ENCODE measurements at regions not wholly inside any gene's neighbourhood (a gene's known extent, or its start where the extent isn't known, plus 50 kb on each side); places are given as distances from the start of the nearest gene placed in this dataset.

DNA sequence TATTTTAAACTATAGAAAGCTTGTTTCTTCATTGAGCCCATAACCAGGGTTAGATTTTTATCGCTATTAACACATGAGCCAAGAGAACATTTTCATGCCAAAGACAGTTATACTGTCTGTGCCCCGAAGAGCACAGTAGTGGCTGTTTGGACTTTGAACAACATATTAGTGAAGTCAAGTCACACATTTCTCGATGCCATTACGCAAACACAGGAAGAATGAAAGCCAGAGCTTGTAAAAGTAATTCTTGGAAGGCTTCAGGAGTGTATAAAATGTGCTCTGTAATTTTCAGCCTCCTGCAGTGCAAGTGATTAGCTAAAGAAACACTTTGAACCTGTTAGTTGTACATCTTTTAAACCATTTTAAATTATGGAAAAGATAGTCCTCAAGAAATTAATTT, 590.7 kb upstream of the PITX2 start:
- H3K4me1 ChIP-seq (ENCODE audit: insufficient read depth, low read length): peaks cover 23% of the 10 kb centered on the region
- no peak overlapping the region for H3K9ac ChIP-seq (ENCODE audit: low read depth, low read length)
- H3K36me3 ChIP-seq (ENCODE audit: insufficient read depth, low read length): no peaks in the 10 kb centered on the region
- H3K27me3 ChIP-seq (ENCODE audit: insufficient read depth, low read length): no peaks in the 10 kb centered on the region
- WGBS: 95% methylated on average over 4 of the region's 4 CpGs
- H3K4me3 ChIP-seq (ENCODE audit: low read length): no peak overlapping the region
- H3K9me3 ChIP-seq (ENCODE audit: insufficient read depth, low read depth, low read length): no peaks in the 10 kb centered on the region
- H3K27ac ChIP-seq (ENCODE audit: low read depth, low read length): no peak overlapping the region

DNA sequence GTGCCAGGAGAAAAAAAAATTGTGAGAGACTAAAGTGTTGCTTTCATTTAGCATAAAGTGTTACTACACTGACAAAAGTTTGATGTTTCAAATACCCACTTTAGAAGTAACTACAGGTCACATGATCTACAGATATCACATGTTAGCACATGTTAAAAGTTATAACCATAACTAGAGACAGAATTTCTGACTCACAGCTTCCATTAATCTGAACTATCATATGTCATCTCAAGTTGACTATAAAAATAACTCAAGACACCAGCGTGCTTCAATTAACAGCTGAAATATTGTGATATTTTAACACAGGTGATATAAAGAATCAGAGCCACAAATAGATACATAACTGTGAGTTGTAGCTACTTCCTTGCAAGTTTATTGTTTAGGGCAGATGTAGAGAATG, 591.5 kb upstream of the PITX2 start:
- no peaks in the 10 kb centered on the region for H3K27me3 ChIP-seq (ENCODE audit: insufficient read depth, low read length)
- no peaks in the 10 kb centered on the region for H3K36me3 ChIP-seq (ENCODE audit: insufficient read depth, low read length)
- no peaks in the 10 kb centered on the region for H3K9me3 ChIP-seq (ENCODE audit: insufficient read depth, low read depth, low read length)
- peaks cover 20% of the 10 kb centered on the region for H3K4me1 ChIP-seq (ENCODE audit: insufficient read depth, low read length)
- no peak overlapping the region for H3K27ac ChIP-seq (ENCODE audit: low read depth, low read length)
- H3K9ac ChIP-seq (ENCODE audit: low read depth, low read length): no peak overlapping the region
- WGBS: no CpG with 5 or more reads among the region's 1 CpG
- no peak overlapping the region for H3K4me3 ChIP-seq (ENCODE audit: low read length)

DNA sequence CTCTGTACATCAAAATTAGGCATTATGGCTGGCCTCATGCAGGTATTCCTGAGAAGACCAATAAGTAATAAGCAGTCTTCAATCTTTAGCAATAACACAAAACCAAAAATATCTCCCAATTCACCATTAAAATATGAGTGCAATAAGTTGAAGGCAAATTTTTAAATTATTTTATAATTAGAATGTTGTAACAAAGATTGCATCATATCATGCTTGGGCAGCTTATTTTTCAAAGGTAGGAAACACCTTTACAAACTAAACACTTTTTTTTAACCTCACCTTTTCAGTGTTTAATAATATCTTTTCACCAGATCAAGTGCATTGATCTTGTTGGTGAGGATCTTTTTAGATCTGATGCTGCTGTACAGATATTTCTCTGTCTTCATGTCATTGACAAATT, 592.9 kb upstream of the PITX2 start:
- no peak overlapping the region for H3K27ac ChIP-seq (ENCODE audit: low read depth, low read length)
- H3K4me3 ChIP-seq (ENCODE audit: low read length): no peak overlapping the region
- H3K27me3 ChIP-seq (ENCODE audit: insufficient read depth, low read length): no peaks in the 10 kb centered on the region
- no peaks in the 10 kb centered on the region for H3K9me3 ChIP-seq (ENCODE audit: insufficient read depth, low read depth, low read length)
- no peak overlapping the region for H3K9ac ChIP-seq (ENCODE audit: low read depth, low read length)
- H3K4me1 ChIP-seq (ENCODE audit: insufficient read depth, low read length): peaks cover 9% of the 10 kb centered on the region
- H3K36me3 ChIP-seq (ENCODE audit: insufficient read depth, low read length): no peaks in the 10 kb centered on the region

DNA sequence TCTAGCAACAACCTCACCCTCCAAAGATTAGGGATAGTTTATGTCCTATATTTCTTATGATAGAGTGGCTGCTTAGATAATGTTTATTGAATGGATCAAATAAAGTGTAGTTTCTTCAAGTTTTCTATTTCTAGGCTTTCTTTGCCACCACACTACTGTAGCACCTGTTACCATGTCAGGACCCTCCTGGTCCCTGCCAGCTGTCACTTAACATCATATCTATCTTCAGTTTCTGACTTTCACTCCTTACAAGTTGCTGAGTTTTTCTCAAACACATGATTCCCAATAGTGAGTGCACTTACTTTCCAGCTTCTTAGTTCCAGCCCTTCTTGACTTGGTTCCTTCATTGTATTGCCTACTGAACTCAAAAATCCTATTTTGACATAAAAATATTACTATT, 593.9 kb upstream of the PITX2 start:
- no peaks in the 10 kb centered on the region for H3K27me3 ChIP-seq (ENCODE audit: insufficient read depth, low read length)
- no peak overlapping the region for H3K27ac ChIP-seq (ENCODE audit: low read depth, low read length)
- no peak overlapping the region for H3K9ac ChIP-seq (ENCODE audit: low read depth, low read length)
- H3K4me3 ChIP-seq (ENCODE audit: low read length): no peak overlapping the region
- H3K9me3 ChIP-seq (ENCODE audit: insufficient read depth, low read depth, low read length): no peaks in the 10 kb centered on the region
- H3K4me1 ChIP-seq (ENCODE audit: insufficient read depth, low read length): peaks cover 9% of the 10 kb centered on the region; the same call in 1 of the 2 replicates
- H3K36me3 ChIP-seq (ENCODE audit: insufficient read depth, low read length): no peaks in the 10 kb centered on the region

DNA sequence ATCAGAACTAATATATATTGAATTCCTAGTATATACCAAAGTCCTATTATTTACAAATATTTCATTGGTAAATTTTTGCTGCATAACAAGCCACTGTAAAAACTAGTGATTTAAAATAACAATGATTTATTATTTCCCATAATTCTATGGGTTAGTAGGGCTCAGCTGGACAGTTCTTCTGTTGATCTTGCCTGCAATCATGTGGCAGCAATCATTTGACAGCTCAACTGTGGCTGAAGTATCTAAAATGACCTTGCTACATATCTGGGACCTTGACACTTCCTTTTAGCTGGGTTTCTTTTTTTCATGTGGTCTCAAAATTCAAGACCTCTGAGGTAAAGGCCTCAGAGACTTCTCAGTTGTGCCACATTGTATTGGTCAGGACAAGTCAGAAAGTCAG, 598.5 kb upstream of the PITX2 start:
- no peak overlapping the region for H3K27ac ChIP-seq (ENCODE audit: low read depth, low read length)
- H3K27me3 ChIP-seq (ENCODE audit: insufficient read depth, low read length): no peaks in the 10 kb centered on the region
- no peak overlapping the region for H3K4me3 ChIP-seq (ENCODE audit: low read length)
- H3K36me3 ChIP-seq (ENCODE audit: insufficient read depth, low read length): no peaks in the 10 kb centered on the region
- peaks cover 12% of the 10 kb centered on the region; the same call in 1 of the 2 replicates for H3K4me1 ChIP-seq (ENCODE audit: insufficient read depth, low read length)
- H3K9ac ChIP-seq (ENCODE audit: low read depth, low read length): no peak overlapping the region
- H3K9me3 ChIP-seq (ENCODE audit: insufficient read depth, low read depth, low read length): no peaks in the 10 kb centered on the region

DNA sequence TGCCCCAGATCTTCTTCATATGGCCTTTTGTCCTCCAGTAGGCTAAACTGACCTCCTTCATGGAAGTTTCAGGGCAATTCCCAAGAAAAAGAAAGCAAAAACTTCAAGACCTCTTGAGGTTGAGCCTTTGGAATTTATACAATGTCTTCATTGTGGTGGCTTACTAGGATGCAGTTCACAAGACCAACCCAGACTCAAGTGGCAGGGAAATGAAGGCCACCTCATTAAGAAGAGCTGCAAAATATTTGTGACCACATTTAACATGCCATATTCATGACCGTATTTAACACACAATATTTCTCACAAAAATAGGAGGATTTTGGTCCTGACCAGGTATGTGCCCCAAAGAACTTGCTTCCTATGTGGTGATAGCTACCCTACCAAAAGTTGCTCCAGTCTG, 605.5 kb upstream of the PITX2 start:
- Histone ChIP-seq H3K4me1 (ENCODE audit: insufficient read depth, low read length) (peaks cover 12% of the 10 kb centered on the region; the same call in 1 of the 2 replicates), H3K4me3 (ENCODE audit: low read length) (no peak overlapping the region), H3K27ac (ENCODE audit: low read depth, low read length) (no peak overlapping the region), H3K9ac (ENCODE audit: low read depth, low read length) (no peak overlapping the region), H3K27me3 (ENCODE audit: insufficient read depth, low read length) (no peaks in the 10 kb centered on the region), H3K36me3 (ENCODE audit: insufficient read depth, low read length) (no peaks in the 10 kb centered on the region), H3K9me3 (ENCODE audit: insufficient read depth, low read depth, low read length) (no peaks in the 10 kb centered on the region)
- WGBS: 100% methylated on average over 1 of the region's 1 CpG

DNA sequence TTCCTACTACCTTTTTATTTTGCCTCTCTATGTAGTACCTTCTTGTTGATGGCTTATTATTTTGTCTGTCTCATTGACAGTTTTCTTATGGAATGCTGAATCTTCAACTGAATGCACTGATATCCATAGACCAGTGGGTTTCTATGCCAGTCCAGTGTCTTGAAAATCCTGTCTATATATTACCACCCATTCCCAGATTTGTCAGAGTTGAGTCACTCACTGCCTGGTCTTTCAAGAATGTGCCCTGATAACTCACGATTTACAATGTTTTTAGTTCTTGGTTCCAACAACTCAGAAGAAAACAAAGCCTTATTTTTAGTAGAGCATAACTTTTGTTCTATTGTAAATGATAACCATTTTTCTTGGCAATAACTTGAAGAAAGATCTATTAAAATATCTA, 606.0 kb upstream of the PITX2 start:
- Histone ChIP-seq H3K9me3 (ENCODE audit: insufficient read depth, low read depth, low read length) (no peaks in the 10 kb centered on the region), H3K4me3 (ENCODE audit: low read length) (no peak overlapping the region), H3K36me3 (ENCODE audit: insufficient read depth, low read length) (no peaks in the 10 kb centered on the region), H3K27me3 (ENCODE audit: insufficient read depth, low read length) (no peaks in the 10 kb centered on the region), H3K4me1 (ENCODE audit: insufficient read depth, low read length) (peaks cover 12% of the 10 kb centered on the region; the same call in 1 of the 2 replicates), H3K27ac (ENCODE audit: low read depth, low read length) (no peak overlapping the region), H3K9ac (ENCODE audit: low read depth, low read length) (no peak overlapping the region)
- 90% methylated on average over 1 of the region's 1 CpG for WGBS

DNA sequence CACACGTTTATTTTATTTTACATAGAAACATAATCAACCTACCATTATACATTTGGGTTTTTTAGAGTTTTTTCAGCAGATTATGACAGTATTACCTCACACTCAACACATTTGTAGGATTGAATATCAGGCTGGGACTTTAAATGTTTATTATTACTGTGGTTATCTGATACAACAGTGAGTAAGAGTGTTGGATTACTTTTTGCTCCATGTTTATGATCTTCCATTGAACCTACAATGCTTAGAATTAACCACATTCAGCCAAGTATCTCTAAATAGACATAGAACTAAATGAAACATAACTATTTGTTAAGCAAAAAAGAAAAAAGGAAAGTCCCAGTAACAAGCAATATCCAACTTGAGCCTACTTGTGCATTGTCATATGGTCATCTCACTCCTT, 607.4 kb upstream of the PITX2 start:
- Histone ChIP-seq H3K27me3 (ENCODE audit: insufficient read depth, low read length) (no peaks in the 10 kb centered on the region), H3K4me3 (ENCODE audit: low read length) (no peak overlapping the region), H3K9me3 (ENCODE audit: insufficient read depth, low read depth, low read length) (no peaks in the 10 kb centered on the region), H3K36me3 (ENCODE audit: insufficient read depth, low read length) (no peaks in the 10 kb centered on the region), H3K27ac (ENCODE audit: low read depth, low read length) (no peak overlapping the region), H3K4me1 (ENCODE audit: insufficient read depth, low read length) (peaks cover 9% of the 10 kb centered on the region; the same call in 1 of the 2 replicates), H3K9ac (ENCODE audit: low read depth, low read length) (no peak overlapping the region)
- 100% methylated on average over 1 of the region's 1 CpG for WGBS

DNA sequence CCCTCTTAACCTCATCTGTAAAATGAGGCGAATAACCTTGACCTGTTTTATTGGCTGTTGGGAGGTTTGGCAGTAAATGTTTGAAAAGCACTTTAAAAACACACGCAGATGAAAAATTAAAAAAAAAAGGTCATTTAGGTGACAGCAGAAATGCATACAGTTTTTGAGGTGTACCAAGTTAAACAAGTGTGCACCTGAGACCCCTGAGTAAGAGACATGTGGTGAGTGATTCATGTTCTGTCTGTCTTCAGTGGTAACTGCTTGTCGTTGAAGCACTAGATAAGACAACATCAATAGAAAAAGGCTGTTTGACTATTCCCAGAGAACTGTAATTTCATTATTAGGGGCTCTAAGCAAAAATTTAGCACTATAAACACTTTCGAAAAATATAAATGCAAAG, 608.4 kb upstream of the PITX2 start:
- Histone ChIP-seq H3K9me3 (ENCODE audit: insufficient read depth, low read depth, low read length) (no peaks in the 10 kb centered on the region), H3K4me1 (ENCODE audit: insufficient read depth, low read length) (peaks cover 9% of the 10 kb centered on the region; the same call in 1 of the 2 replicates), H3K4me3 (ENCODE audit: low read length) (no peak overlapping the region), H3K9ac (ENCODE audit: low read depth, low read length) (no peak overlapping the region), H3K27me3 (ENCODE audit: insufficient read depth, low read length) (no peaks in the 10 kb centered on the region), H3K36me3 (ENCODE audit: insufficient read depth, low read length) (no peaks in the 10 kb centered on the region), H3K27ac (ENCODE audit: low read depth, low read length) (no peak overlapping the region)
- WGBS: 83% methylated on average over 3 of the region's 4 CpGs

DNA sequence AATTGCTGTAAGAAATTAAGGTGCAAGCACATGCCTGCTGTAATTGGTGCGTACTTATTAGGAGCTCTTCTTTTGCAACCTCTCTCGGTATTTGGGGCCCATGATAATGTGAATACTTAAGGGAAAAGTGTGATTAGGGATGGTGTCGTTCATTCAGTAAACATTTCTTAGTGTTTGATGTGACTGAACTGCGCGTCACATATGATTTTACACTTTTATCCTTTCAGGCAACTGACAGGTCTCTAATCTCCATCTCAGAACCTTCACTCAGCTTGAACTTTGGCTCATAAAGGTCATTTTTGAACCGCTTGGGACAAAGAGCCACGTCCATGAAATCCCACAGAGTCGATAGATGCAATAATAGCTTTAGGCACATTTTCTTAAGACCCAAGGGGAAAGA, 612.1 kb upstream of the PITX2 start:
- no peak overlapping the region for H3K27ac ChIP-seq (ENCODE audit: low read depth, low read length)
- peaks cover 9% of the 10 kb centered on the region; the same call in 1 of the 2 replicates for H3K4me1 ChIP-seq (ENCODE audit: insufficient read depth, low read length)
- WGBS: 90% methylated on average over 8 of the region's 8 CpGs
- H3K36me3 ChIP-seq (ENCODE audit: insufficient read depth, low read length): no peaks in the 10 kb centered on the region
- H3K4me3 ChIP-seq (ENCODE audit: low read length): no peak overlapping the region
- H3K9me3 ChIP-seq (ENCODE audit: insufficient read depth, low read depth, low read length): no peaks in the 10 kb centered on the region
- H3K9ac ChIP-seq (ENCODE audit: low read depth, low read length): no peak overlapping the region
- H3K27me3 ChIP-seq (ENCODE audit: insufficient read depth, low read length): no peaks in the 10 kb centered on the region

DNA sequence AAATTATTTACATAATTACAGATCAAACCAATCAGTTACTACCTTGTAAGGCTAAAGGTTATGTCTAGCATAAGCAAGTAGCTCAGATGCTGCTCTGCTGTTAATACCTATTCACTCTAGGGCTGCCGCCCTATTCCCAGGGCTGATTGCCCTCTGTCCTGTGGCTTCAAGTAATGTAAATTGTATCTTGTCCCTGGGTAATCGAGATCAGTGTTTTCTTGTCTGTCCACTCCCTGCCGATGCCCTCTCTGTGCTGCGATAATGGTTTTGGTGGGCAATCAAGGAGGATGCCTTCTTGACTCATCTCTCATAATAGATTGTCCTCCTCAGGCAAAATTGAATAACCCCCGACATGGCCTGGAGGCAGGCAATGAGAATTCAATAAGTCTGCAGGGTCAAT, 641.0 kb upstream of the PITX2 start:
- Histone ChIP-seq H3K9me3 (ENCODE audit: insufficient read depth, low read depth, low read length) (no peaks in the 10 kb centered on the region), H3K4me3 (ENCODE audit: low read length) (no peak overlapping the region), H3K9ac (ENCODE audit: low read depth, low read length) (no peak overlapping the region), H3K27ac (ENCODE audit: low read depth, low read length) (no peak overlapping the region), H3K27me3 (ENCODE audit: insufficient read depth, low read length) (no peaks in the 10 kb centered on the region), H3K4me1 (ENCODE audit: insufficient read depth, low read length) (peaks cover 5% of the 10 kb centered on the region; the same call in 1 of the 2 replicates), H3K36me3 (ENCODE audit: insufficient read depth, low read length) (no peaks in the 10 kb centered on the region)
- WGBS: 96% methylated on average over 5 of the region's 5 CpGs

DNA sequence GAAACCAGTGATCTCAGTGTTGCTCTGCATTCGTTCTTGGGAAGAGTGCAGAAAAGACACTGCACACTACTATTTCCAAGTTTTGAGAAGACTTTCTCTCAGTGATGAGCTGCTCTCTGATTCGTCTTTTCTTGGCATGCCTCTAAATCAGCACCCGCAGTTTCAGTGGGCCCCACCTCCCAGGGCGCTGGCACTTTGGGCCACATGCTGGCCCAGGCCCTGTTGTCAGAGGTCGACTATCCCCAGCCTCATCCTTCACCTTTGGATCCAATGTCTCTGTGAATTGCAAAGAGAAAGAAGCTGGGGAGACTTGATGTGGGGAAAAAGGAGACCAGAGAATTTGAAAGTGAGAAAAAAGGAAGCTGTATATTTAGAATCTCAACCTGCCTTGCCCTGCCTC, 644.1 kb upstream of the PITX2 start:
- no peaks in the 10 kb centered on the region for H3K36me3 ChIP-seq (ENCODE audit: insufficient read depth, low read length)
- H3K27ac ChIP-seq (ENCODE audit: low read depth, low read length): no peak overlapping the region
- H3K9ac ChIP-seq (ENCODE audit: low read depth, low read length): no peak overlapping the region
- 85% methylated on average over 5 of the region's 5 CpGs for WGBS
- peaks cover 5% of the 10 kb centered on the region; the same call in 1 of the 2 replicates for H3K4me1 ChIP-seq (ENCODE audit: insufficient read depth, low read length)
- no peaks in the 10 kb centered on the region for H3K27me3 ChIP-seq (ENCODE audit: insufficient read depth, low read length)
- no peaks in the 10 kb centered on the region for H3K9me3 ChIP-seq (ENCODE audit: insufficient read depth, low read depth, low read length)
- H3K4me3 ChIP-seq (ENCODE audit: low read length): no peak overlapping the region
